ENCODE measurements at regions not wholly inside any gene's neighbourhood (a gene's known extent, or its start where the extent isn't known, plus 50 kb on each side); places are given as distances from the start of the nearest gene placed in this dataset.

- TF ChIP-seq ZFP3 (CRISPR knock-in tag; IDR thresholded peaks at IDR 0.05) (no peak), ZNF565 (CRISPR knock-in tag; conservative IDR thresholded peaks at IDR 0.05; ENCODE audit: low read depth) (no peak), ZFP30 (CRISPR knock-in tag; IDR thresholded peaks at IDR 0.05) (no peak), CREB5 (CRISPR knock-in tag; IDR thresholded peaks at IDR 0.05; ENCODE audit: low read depth) (peak; percentile 47; the same call in 1 of the 2 replicates)
Observed at GRCh38 chr1:99465176-99465900, 180.6 kb upstream of the PALMD start.

Measured in SK-N-SH treated with all-trans-retinoic acid at 6 μM for 48 hours (cell line).